GM18498 (cell line): ENCODE measurements at regions not wholly inside any gene's neighbourhood (a gene's known extent, or its start where the extent isn't known, plus 50 kb on each side); places are given as distances from the start of the nearest gene placed in this dataset.
"Not testable (repeated sequence)": the region's sequence is repeated elsewhere in the genome, so short reads cannot be mapped to it uniquely, and the experiment has no call there.

ENCODE experiments used
- ATAC-seq: cut with Tn5 transposase; IDR thresholded peaks from one replicate; pipeline ENCODE4 v1.9.1; 2021; ENCODE audit warnings: mild to moderate bottlenecking, moderate library complexity; ENCODE audit not compliant: unreplicated experiment

DNA sequence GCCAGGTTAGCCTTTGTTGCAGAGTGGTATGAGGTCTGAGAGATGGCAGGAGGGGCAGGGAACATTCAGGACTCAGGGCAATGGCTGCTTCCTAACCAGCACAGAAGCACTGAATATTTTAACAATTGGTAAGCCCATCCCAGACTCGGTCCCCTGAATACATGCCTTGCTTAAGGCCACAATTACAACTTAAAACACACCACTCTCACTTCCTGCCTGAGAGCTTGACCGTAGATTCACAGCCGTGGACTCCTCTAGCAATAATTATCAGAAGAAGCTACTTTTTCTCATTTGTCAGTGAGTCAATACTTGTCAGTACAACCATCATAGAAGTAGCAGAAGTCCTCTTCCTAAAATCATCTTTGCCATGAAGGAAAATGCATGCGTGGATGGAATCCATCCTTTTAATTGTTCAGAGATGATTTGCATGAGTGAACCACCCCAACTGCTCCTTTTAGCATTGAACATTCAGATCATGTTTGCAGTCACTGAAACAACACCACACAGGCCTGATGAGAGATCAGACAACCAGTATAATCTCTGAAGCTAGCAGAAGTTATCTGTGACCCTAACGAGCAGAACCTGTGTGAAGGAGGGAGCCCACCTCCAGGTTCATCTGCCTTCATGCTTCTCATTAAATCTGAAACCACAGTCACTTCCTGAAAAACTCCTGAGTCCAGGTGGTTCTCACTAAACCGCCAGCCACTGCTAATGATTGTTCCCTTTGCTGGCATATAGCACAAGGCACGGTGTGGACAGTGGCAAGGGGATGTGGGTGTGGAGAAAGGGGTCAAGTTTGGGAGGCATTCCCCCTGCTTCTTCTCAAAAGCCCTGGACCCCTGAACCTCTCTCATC is 333.9 kb upstream of the CNR1 start:
- peak; percentile 46 for ATAC-seq

DNA sequence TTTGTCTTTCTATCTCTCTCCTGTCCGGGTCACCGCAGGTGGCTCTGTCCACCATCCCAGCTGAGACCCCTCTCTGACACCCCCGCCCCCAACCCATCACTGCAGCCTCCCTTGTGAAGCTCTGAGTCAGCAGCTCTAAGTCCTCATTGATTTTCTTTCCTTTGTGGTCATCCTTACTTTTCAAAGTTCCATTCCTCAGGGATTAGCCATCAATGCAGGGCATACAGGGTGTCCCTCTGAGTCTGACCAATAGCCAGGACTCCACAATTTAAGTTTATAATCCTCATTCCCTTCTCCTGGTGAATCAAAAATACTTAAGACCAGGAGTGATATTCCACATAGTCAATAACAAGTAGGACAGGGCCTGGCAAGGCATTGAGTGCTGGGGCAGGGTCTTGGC is 333.3 kb upstream of the CNR1 start:
- no peak for ATAC-seq

DNA sequence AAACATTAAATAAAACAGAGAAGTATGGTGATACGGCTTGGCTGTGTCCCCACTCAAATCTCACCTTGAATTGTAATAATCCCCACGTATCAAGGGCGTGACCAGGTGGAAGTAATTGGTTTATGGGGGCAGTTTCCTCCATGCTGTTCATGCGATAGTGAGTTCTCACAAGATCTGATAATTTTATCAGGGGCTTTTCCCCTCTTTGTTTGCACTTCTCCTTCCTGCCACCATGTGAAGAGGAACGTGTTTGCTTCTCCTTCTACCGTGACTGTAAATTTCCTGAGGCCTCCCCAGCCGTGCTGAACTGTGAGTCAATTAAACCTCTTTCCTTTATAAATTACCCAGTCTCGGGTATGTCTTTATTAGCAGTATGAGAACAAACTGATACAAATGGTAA is 331.3 kb upstream of the CNR1 start:
- ATAC-seq, result not testable (repeated sequence)

DNA sequence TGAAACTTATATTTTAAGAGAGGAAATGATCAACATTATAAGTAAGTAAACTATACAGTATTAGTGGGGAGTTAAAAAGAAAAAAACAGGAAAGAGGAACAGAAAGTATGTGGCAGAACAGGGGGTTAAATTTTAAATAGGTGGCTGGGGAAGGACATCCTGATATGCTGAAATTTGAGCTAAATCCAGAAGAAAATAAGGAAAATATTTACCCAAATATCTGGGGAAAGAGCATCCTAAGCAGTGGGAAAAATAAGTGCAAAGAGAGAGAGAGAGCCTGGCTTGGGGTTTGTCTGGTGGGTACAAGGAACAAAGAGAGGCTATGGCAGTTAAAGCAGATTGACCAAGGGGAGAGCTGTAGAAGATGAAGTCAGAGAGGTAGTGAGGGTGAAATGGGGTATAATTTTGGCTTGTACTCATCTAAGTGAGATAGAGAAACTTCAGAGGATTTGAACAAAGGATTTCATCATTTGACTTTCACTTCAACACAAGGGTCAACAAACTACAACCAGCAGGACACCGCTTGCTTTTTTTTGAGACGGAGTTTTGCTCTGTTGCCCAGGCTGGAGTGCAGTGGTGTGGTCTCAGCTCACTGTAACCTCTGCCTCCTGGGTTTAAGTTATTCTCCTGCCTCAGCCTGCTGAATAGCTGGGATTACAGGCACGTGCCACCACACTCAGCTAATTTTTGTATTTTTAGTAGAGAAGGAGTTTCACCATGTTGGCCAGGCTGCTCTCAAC is 328.4 kb upstream of the CNR1 start:
- peak; percentile 74 for ATAC-seq

DNA sequence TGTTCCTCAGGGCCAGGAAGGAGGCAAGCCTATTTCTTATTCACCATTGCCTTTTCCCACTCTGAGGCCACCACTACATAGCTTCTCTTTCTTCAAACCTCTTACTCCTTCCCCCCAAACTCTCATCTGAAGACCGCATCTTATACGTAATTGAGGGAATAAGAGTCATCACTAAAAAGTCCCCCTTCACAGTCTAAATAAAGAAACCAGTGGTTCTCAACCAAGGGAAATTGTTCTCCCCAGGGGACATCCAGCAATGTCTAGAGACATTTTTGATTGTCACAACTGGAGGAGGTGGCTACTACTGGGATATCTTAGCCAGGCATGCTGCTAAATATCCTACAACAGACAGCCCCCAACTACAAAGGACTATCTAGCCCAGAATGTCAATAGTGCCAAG is 327.6 kb upstream of the CNR1 start:
- peak; percentile 26 for ATAC-seq

DNA sequence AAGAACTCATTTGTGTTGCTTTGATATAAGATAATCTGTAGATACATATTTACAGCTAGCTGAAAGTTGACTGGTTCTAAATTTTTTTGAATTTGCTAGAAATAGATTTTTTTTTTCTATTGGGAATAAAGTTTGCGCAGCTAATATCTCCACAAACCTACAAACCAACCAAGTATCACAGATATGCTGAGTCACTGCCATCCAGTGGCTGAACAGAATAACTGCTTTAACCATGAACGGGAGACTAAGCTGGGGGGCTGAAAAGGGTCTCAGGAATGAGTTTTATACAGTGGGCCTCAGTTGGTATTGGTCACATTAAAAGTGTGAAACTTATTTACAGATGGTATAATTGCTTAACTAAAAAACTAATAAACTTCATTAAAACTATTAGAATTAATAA is 326.7 kb upstream of the CNR1 start:
- no peak for ATAC-seq

DNA sequence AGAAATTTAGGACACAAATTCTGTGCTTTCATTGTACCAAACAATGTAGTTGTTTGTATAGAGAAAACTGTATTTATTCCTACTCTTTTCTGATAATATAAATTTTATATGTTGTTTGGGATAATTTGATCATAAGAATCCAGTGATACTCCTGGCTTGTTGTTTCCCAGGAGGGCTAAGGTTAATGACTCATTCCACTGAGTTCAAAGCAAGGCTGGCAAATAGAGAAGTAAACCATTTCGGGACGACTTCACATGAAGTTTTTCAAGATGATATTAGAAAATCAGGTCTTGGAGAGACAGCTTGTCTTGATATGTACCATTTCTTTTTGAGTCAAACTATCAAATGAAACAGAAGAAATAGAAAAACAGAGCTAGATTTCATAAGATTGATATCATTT is 326.1 kb upstream of the CNR1 start:
- no peak for ATAC-seq

DNA sequence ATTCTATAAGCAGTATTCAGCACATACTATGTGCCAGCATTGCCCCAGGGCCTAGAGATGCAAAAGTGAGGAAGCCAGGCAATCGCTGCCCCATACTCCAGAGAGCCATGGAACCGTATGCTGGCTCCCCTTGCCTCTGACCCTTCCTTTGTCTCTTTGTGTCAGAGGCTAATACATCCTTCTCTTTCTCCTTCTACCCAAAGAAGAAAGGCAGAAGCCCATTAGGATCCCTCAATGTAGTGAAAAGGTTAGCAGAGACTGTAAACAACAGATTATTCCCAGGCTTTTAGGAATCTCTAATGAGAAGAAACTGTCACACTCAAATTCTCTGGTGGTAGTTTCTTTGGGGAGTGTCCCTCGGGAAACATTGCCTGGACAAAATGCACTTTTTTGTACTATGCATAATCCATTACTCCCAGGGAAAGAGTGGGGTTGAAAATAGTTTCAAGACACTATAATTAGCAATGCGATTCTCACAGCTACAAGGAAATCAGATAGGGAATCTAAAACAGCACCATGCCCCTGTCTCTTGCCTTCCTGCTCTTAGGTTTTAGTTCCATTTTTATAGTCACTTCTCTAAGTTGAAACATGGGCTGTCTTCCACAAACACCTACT is 325.2 kb upstream of the CNR1 start:
- ATAC-seq, result no peak

DNA sequence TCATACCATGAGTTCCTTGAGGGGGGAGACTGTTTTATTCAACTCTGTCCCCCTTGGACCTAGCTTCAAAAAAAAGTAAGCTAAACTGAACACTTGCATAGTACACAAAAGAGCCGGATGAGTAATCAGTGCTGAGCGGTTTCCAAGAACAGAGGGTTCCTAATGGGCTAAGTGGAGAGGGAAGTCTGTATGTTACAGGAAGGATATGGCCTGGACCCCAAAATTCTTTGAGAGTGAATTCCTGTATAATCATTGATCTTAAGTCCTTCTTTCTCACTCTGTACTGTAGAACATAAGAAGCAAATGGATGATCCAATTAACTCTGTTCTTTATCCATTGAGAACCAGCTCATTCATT is 324.7 kb upstream of the CNR1 start:
- no peak for ATAC-seq

DNA sequence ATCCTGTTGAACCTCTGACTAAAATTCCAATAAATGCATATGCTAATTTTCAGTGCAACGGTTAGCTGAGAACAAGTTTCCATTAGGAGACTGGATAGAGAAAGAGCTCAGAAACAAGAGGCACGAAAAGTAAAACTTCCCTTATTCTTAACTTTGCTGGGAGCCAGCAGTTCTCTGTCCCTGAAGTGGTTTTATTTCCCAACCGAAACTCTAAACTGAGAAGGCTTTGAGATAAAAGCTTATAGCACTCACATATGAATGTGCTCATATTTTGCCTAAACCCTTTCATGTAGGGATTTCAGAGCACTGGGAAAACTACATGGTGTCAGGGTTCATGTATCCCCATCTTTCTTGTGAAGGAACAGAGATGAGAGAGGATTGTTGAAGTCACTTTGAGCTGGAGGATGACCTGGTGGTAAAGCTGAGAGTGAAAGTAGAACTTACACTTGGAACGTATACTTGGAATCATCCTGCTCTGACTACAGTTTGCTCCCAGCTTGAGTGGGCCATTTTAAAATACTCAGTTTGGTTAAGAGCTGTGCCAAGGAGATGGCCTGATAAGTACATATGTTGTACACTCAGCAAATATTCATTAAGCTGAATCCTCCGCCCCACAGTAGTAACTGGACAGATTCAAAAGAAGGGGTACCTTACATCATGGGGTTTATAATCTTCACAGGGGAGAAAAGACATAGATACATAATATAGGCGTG is 324.2 kb upstream of the CNR1 start:
- ATAC-seq, result no peak

DNA sequence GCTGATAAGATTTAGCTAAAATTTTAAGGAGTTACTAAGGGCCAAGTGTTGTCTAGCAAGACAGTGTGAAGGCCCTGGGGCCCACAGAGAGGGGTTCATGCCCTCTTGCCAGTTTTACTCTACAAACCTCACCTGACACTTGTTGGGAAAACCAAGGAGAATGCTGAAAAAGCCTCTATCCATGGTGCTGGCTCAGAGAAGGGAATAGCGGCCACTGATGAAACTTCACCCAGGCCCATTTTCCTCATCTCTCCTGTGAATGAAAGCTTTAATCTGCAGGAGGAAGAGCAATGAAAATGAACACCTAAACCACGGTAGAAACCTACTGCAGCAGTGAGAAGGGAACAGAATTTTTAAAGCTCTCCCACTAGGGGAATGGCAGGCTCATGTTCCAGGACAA is 317.3 kb upstream of the CNR1 start:
- ATAC-seq, result no peak

DNA sequence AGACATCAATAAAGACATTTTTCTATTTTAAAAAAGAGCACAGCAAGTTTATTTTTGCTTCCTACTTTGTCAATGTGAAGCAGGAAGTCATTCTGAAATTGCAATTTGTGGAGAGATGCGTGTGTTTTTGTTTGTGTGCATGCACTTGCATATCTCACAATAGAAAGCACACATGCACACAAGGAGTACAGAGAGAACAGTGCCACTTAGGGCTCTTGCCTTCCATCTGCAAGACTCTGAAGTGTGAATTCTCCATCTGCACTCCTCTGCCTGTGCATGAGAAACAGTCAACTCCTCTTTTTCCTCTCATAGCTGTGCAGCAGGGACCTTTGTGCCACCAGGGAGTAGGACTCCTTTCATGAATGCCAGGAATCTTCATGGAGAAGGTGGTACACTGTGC is 316.3 kb upstream of the CNR1 start:
- no peak for ATAC-seq

DNA sequence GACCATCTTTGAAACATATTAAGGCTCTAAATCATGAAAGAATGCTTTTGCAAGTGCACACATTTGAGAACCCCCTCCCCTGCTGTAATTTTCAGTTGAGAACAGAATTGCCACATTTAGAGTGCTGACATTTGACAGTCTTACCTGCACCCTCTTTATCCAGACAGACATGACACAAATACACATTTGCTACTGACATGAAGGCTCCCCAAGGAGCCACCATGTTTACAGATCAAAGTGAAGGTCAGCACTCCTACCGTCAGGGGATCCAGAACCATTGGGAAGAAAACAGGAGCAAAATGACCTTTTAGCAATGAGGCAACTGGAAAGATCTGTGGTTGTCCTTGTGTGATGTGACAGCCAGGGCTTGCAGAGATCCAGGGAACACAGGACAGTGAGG is 315.4 kb upstream of the CNR1 start:
- no peak for ATAC-seq

DNA sequence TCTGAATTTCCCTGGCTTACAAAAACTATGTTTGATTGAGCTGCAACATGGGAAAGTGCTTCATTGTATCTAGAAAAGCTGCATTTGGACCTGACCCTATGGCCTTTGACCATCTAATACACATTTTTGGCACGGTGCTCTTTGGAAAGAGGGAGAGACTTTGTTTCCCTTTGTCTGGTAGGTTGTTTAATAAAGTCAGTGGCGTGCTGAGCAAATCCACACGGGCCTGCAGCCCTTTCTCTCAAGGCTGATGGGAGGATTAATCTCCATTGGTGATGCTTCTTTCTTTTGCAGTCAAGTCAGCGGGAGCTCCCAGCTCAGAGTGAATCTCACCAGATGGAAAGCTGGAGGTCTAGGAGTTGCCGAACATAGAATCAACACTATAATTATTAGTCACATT is 314.7 kb upstream of the CNR1 start:
- no peak for ATAC-seq

DNA sequence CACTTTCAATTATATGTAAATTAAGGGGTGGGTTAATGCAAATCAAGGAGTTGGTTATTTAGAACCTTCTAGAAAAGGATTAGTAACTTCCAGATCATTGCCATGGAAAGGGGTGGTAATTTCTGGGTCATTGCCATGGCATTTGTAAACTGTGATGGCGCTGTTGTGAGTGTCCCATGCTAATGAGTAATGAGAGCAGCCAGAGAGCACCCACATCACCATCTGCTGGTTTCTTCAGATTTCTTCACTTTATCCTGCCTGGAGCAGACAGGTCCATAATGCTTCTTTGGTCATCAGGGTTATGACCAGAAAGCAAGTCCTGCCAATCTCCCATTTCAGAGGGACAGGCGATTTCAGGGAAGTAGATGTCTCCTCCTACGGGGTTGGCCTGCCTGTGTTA is 311.3 kb upstream of the CNR1 start:
- no peak for ATAC-seq

DNA sequence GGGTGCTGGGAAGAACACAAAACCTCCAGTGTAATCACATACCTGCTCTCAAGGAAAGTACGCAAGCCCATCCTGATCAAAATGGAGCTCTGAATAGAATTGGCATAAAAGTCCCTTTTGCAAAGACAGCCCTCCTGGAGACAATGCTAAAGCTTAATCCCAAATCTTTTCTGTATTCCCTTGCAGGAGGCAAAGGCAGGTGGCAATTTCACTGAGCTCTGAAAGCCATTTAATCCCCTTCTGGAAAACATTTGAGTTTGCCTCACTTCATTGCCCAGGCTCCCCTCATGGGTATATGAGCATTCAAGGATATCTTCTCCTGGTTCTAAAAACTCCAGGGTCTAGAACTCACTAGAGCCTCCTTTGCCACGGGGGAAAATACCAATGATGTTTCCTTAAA is 310.2 kb upstream of the CNR1 start:
- no peak for ATAC-seq

DNA sequence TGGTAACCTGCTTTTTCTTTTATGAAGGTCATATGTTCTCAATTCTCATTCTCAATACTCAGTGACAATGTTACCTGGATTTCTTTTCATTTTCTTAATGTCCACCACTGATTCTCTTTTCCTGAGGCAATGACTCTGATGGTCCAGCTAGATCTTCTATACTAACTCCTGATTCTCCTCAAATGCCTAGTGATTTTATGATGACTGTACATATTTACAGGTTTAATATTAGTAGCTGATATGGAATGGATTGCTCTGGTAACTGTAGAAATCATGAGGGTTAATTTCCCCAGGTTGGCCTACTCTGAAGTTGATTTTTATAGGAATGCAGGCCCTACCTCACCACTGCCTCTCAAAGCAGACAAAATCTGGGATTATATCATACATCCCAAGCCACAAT is 308.6 kb upstream of the CNR1 start:
- no peak for ATAC-seq

DNA sequence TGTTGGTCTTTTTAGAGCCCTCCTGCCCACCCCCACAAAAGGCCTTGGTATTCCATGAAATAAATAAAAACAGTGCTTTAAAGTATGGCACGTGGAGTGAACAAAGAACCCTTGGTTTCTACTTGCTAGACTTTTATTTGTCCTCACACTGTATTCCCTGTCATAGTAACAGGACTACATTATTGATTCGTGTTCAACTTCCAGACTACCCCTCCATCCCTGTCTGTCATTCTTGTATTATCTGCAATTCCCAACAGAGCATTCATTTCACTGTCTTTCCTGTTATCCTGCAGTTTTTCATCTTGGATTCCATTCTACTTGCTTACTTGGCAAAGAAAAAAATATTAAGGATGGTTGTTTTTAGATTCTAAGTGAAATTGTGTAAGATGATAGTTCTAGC is 307.4 kb upstream of the CNR1 start:
- no peak for ATAC-seq

DNA sequence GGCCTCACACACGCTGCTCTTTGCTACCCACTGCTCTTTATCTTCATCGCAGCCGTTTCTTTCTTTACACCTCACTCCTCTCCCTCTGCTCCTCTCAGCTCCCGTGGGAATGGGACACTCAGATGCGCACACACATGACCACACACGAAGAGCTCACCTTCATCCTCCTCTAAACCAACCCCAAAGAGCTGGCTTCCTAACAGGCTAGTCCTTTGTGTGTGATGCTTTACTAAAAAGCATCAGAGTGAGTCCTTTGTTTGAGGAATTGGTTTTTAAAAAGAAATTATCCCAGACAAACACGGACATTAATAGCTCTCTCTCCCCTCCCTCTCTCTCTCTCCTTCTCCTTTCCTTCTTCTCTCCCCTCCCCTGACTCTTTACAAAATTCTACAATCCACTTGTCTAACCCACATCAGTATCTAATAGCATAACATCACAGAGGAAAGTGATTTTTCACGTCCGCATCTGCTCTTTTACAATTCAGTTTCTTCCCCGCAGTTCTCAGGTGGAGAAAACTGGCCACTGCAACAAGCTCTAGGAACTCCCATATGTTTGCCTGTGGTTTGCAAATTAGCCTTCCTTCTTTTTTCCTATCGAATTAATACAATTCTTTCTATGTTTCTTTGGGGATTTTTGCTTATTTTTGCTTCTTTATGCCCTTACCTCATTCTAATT is 306.8 kb upstream of the CNR1 start:
- no peak for ATAC-seq

DNA sequence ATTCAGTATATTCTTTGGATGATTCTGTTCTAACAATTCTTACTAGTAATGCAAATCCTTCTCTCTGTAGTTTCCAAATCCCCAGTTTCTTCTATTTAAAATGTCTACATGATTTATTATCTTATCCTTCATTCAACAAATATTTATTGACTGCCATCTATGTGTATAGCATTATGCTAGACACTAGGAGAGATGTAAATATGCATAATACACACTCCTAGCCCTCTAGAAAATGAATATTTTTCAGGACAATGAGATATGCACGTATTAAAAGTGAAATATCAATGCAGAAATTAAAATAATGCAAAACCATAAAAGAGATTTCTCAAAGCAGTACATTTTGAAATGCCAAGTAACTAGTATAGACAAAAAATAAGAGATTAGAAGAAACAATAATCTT is 293.5 kb upstream of the CNR1 start:
- ATAC-seq, result no peak

DNA sequence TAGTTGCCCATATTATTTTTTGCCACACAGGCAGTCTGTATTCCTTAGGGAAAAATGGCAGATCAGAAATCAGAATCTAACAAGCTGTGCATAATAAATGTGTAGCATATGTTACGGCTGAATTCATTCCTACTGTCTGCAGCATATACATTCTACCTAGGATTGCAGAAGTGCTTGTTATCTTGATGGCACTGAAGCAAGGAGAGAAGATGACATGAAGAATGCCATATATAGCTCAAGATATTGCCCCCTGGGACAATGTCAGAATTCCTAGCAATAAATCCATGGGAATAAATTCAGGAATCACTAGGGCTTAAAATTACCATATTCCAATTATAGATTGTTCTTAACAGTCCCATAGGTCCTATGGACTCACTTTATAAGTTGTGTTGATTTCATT is 293.0 kb upstream of the CNR1 start:
- ATAC-seq, result no peak
